Stimulated activated CD4-positive, alpha-beta T cell treated with anti-CD3 and anti-CD28 coated beads, Interleukin-12 subunit alpha, Interleukin-12 subunit beta, amount 100 ng/mL, for 48 hours (primary cell): ENCODE measurements at regions not wholly inside any gene's neighbourhood (a gene's known extent, or its start where the extent isn't known, plus 50 kb on each side); places are given as distances from the start of the nearest gene placed in this dataset.

ENCODE experiments used
- DNase-seq, 3 donors: peaks; one replicate each; pipeline ENCODE4 v3.0.0-alpha.2; 2020; ENCODE audit warnings: low read depth in 2 of 3, low spot score in 1 of 3

DNA sequence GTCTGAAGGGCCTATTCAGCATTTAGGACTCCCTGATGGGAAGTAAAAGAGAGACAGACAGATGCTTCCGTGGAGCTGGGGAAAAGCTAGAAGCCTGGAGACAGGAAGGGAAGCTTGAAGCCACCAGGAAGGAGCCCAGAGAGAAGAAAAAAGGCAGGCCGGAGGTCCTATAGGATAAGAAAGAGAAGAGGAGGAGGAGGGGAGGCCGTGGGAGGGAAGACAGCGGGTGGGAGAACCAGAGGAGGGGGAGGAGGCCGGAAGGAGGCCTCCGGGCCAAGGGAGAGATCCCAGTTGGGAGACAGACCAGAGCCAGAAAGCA, 107.1 kb upstream of the PKDCC start:
- DNase-seq, result no peak

DNA sequence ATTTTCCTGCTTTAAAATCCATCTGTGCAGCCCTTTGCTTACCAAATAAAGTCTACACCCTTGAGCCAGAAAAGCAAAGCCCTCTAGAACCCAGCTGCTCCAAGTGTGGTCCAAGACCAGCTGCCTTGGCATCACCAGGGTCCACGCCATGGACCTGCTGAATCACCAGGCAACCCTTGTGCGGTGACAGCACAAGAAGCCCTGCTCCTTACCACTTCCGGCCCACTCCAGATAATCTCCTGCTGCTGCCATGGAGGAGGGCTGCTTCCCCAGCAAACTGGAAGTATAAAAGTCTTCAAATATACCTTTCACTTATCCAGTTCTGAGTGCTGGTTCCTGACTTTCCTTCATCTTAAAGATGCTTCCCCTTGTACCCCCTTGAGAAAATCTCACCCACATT, 106.0 kb upstream of the PKDCC start:
- DNase-seq, result no peak

DNA sequence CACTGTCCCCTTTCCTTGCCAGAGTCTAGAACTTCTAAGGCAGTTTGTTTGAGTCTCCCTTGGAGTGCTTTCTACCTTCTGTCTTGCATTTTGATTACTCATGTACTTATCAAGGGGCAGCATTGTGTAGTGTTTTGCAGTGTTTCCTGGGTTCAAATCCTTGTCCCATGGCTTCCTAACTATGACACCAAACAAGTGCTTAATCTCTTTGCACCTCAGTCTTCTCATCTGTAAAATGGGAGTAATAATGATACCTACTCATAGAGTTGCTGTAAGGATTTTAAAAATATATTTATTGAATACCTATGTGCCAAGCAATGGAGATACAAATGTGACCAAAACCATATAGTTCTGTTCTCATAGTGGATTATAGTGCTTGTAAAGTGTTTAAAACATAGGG, 105.5 kb upstream of the PKDCC start:
- DNase-seq, result no peak

GRCh38 chr2:41943159-41943558, 104.7 kb upstream of the PKDCC start:
- no peak for DNase-seq

DNA sequence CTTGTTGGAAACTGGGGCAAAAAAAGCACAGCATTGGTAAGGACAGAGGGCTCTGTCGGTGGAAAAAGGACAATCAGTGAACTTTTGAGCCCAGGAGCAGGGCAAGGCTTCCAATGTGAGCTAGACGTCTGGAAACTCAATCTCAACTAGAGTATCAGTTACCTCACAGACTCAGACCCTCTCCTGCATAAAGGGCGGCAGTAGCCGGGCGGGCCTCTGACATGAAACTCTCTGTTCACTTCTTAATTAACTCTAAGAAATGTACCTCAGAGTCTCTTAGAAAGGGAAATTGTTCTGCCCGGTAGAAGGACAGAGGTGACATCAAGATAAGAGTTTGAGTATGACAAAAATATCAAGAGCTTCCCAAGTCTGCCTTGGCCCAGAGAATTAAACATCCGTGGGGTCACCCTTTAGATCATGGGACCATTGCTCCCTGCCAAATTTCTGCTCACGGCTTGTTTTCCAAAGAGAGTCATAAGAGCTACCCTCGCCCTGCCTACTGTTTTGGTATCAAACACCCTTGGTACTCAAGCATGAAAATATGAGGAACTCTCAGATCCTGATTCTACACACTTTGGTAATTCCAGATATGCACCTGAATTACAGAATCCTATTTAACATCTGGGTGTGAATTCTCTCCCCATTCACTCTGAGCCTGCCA, 103.5 kb upstream of the PKDCC start:
- no peak for DNase-seq

DNA sequence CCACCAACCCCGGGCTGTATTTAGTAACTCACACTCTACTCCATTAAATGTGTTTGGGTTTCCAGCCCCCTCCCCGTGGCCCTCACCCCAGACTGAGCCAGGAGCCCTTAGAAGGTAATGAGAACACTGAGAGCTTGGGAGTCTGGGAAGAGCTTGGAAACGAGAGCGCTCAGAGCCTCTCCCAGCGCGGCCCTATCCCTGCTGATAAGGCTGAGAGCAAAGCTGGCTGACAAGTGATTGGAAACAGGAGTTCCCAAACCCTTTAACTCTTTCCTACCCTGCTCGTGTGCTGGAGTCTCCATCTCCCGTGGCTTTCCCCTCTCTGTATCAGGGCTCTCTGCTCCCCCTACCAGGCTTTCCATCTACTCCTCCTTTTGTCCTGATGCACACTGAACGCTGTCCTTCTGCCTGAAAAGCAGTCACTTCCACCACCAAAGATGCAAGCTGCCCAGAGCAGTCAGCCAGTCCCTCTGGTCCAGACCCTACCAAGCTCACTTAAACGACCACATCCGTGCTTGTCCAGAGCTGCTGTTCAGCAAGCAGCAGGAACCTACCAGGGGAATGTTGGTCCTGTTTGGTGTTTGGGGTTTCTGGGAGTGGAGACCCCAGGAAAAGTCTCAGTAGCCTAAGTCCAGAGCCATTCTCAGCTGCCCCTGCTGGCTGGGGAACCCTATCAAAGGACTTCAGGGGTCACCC, 100.0 kb upstream of the PKDCC start:
- no peak for DNase-seq

GRCh38 chr2:41948397-41948763, 99.4 kb upstream of the PKDCC start:
- no peak for DNase-seq

DNA sequence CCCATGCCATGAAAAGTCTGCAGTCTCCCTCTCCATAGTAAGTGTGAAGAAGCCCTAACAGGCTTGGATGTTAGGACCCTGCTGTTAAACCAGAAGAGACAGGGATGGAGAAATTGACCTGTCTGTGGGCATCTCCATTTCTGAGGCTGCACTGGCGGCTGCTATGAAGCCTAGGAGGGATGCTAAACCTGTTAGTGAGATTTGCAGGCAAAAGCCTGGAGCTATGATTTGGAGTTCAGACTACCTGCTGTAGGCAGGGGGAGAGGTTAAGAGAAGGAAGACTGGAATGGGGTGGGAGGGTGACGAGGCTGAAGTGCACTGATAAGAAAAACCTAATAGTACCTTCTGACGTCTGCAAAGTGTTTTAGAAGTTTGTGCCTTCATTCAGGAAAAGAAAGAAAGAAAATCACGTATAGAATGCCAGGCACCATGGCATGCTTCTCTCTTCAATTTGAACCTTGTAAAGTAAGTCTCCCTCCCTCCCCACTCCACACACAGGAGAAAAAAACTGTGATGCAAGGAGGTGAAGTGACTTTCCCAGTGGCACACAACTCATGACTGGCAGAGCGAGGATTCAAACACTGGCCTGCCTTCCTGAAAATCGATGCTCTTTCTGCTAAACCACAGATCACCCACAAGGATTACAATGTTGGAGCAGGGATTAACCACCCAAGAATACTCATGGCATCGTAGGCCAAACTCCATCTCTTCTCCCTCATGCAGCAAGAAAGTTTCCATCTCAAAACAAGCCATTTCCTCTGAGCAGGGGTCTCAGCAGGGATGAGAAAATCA, 98.5 kb upstream of the PKDCC start:
- DNase-seq, result no peak

DNA sequence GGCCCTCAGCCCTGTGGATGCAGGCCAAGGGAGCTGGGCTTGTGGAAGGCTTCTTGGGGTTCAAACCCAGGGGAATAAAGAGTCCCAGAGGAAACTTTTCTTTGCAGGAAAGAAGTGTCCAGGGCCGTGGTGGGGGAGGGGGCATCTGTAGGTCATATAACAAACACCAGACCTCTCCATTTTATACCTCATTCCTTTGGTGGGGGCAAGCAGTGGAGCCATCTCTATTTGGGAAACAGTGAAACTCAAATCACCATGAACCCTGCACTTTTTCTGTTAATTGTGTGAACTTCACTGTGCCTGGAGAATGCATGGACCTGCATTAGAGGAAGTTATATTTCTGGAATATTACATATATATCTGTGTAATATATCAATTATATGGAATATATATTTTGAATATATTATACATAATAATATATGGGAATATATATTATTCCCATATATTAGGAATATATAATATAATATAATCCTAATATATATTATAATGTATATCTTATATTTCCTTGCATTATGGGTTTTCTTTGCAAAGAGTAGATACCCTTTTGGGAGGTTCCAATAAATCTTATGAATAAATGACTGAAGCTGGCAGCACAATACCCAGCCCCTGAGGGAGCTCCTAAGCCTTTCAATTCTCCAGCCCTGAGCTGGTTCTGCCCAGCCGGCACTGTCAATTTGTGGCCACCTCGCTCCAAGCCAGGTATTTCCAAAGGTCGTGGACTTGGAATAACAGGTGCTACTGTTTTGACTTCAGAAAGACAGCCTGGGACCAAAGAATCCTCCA, 97.7 kb upstream of the PKDCC start:
- DNase-seq, result no peak

GRCh38 chr2:41950666-41950960, 97.2 kb upstream of the PKDCC start:
- no peak for DNase-seq

GRCh38 chr2:41954304-41955291, 93.2 kb upstream of the PKDCC start:
- no peak for DNase-seq

DNA sequence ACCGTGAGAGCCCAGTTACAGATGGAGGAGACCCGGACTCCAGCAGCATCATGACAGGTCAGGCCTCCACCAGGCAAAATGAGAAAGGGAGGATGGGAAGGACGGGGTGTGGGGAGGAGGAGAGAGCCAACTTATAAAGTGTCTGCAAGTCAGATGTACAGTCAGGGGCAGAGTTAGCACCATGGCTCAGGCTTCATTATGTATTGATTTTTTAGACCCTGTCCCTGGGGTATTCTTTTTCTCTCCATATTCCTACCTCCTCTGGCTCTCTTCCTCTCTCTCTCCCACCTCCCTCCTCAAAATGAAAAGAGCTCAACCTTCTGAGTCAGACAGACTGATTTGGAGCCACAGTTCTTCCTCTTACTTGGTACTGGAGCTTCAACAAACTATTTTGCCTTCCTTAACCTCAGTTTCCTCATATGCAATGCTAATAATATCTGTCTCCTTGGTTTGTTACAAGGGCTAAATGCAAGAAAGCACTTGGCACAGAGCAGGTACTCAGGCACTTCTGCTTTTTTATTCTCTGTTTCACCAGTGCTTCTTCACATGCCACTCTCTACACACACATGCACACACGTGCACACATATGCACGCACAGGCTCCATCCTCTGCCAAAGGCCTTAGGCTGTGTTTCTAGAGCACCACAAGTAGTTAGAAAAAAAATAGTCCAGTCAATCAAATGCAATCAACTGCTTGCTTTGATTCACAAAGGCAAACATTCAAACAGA, 92.3 kb upstream of the PKDCC start:
- no peak for DNase-seq

GRCh38 chr2:41957431-41957830, 90.4 kb upstream of the PKDCC start:
- no peak for DNase-seq

DNA sequence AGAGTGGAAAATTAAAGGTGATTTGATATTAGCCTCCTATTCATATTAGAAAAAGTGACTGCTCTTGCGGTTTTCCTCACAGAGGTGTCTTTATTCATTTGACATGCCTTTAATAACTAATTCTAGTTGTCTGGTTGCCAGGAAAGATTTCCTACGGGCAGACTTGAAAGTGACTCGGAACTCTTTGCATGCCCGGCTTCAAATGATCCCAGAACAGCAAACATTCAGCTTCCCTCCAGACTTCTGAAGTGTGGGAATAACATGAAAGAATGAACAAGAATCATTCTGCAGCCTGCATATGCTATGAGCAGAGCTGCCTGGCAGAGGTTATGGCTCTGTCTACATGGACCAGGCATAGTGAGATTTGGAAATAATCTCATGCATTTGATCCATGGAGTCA, 89.6 kb upstream of the PKDCC start:
- DNase-seq, result no peak

GRCh38 chr2:41958775-41959174, 89.0 kb upstream of the PKDCC start:
- no peak for DNase-seq

DNA sequence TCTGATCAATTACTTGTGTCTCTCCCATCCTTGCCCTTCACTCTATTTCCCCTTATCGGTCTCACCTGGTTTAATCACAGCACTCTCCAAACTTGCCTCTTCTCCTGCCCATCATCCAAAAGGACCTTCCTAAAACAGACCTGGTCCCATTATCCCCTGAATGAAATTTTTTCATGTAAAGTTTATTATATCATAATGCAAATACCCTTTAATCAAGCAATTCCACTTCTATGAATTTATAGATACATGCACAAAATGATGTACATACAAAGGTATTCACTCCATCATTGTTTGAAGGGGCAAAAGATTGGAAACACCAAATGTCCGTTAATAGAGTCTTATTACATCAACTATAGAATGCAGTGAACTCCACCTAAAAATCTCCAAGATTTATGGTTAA, 88.1 kb upstream of the PKDCC start:
- DNase-seq, result no peak

DNA sequence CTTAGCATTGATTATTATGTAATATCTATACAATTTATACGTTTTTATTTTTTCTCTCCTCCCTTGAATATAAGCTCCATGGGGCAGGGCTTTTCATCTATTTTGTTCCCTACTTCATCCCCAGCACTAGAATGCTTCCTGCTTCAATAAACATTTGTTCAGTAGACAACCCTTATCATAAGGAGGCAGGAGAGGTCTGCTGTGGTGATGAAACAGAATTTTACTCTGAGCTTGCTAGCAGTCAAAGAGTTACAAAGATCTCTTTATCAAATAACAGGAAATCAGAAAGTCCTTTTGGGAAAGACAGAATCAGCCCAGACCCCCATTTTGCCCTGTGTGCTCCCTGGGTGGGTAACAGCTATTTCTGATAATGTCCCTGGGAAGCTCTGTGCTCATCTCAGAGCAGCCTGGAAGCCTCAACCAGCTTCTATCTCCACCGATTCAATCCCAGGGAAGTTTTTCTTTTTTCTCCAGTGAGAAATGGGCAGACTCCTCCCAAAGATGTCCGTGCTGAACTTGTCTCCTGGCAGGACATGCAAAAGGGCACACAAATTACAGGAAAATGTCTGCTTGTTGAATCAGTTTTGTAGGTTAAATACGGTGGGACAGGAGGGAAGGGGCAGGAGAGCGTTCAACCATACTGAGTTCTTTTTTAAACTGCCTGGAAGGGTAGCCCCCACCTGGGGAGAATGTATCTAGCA, 84.7 kb upstream of the PKDCC start:
- DNase-seq, result no peak

GRCh38 chr2:41963661-41964525, 83.9 kb upstream of the PKDCC start:
- DNase-seq, result no peak
